H9 (cell line): ENCODE measurements at regions not wholly inside any gene's neighbourhood (a gene's known extent, or its start where the extent isn't known, plus 50 kb on each side); places are given as distances from the start of the nearest gene placed in this dataset.

Experiments
- DNase-seq: peaks from one replicate; pipeline ENCODE4 v3.0.0-alpha.2; 2017
- H2AFZ ChIP-seq: one replicate; pipeline ENCODE4 v1.6.1; 2013; ENCODE audit warnings: mild to moderate bottlenecking, low read length, control low read depth, moderate library complexity
- H2AK5ac ChIP-seq: 2 replicates; pipeline ENCODE4 v1.6.1; 2013; ENCODE audit warnings: low read length, control low read depth, mixed read lengths; ENCODE audit not compliant: insufficient read length
- H2BK120ac ChIP-seq: one replicate; pipeline ENCODE4 v1.6.1; 2013; ENCODE audit warnings: low read depth, mild to moderate bottlenecking, low read length, control low read depth, inconsistent platforms; ENCODE audit not compliant: poor library complexity, severe bottlenecking
- H2BK12ac ChIP-seq: 2 replicates; pipeline ENCODE4 v1.6.1; 2013; ENCODE audit warnings: low read length, control low read depth, mixed read lengths, low read depth; ENCODE audit not compliant: insufficient read length
- H2BK15ac ChIP-seq: 2 replicates; pipeline ENCODE4 v1.6.1; 2013; ENCODE audit warnings: low read depth, low read length, control low read depth
- H2BK20ac ChIP-seq: one replicate; pipeline ENCODE4 v1.6.1; 2013; ENCODE audit warnings: low read depth, mild to moderate bottlenecking, low read length, control low read depth, inconsistent platforms; ENCODE audit not compliant: poor library complexity, severe bottlenecking
- H2BK5ac ChIP-seq: 2 replicates; pipeline ENCODE4 v1.6.1; 2013; ENCODE audit warnings: low read length, control low read depth, mixed read lengths; ENCODE audit not compliant: insufficient read length
- H3K14ac ChIP-seq: 2 replicates; pipeline ENCODE4 v1.6.1; 2013; ENCODE audit warnings: low read length, control low read depth; ENCODE audit not compliant: insufficient read depth
- H3K18ac ChIP-seq: 2 replicates; pipeline ENCODE4 v1.6.1; 2013; ENCODE audit warnings: low read depth, mild to moderate bottlenecking, mixed read lengths, low read length, control low read depth; ENCODE audit not compliant: insufficient read length
- H3K23ac ChIP-seq: 2 replicates; pipeline ENCODE4 v1.6.1; 2013; ENCODE audit warnings: low read length, control low read depth, mixed read lengths, low read depth; ENCODE audit not compliant: insufficient read length
- H3K23me2 ChIP-seq: 2 replicates; pipeline ENCODE4 v1.6.1; 2013; ENCODE audit warnings: low read depth, mild to moderate bottlenecking, mixed read lengths, low read length, control low read depth; ENCODE audit not compliant: insufficient read length, poor library complexity, severe bottlenecking
- H3K27ac ChIP-seq: 2 replicates; pipeline ENCODE4 v1.5.1; 2013; ENCODE audit warnings: low read length, control low read depth, mixed read lengths, low read depth; ENCODE audit not compliant: insufficient read length
- H3K27me3 ChIP-seq: 2 replicates; pipeline ENCODE4 v1.6.1; 2013; ENCODE audit warnings: low read length, control low read depth, inconsistent platforms; ENCODE audit not compliant: insufficient read depth
- H3K4ac ChIP-seq: 2 replicates; pipeline ENCODE4 v1.6.1; 2013; ENCODE audit warnings: low read depth, mild to moderate bottlenecking, control low read depth, inconsistent platforms, low read length, moderate library complexity
- H3K4me1 ChIP-seq: 2 replicates; pipeline ENCODE4 v1.6.1; 2013; ENCODE audit warnings: low read length, control low read depth, inconsistent platforms; ENCODE audit not compliant: insufficient read depth
- H3K4me2 ChIP-seq: 2 replicates; pipeline ENCODE4 v1.6.1; 2013; ENCODE audit warnings: low read length, control low read depth, mixed read lengths; ENCODE audit not compliant: insufficient read length, insufficient read depth
- H3K56ac ChIP-seq: 2 replicates; pipeline ENCODE4 v1.6.1; 2013; ENCODE audit warnings: low read depth, mild to moderate bottlenecking, mixed read lengths, low read length, control low read depth; ENCODE audit not compliant: insufficient read length
- H3K79me1 ChIP-seq: 2 replicates; pipeline ENCODE4 v1.6.1; 2013; ENCODE audit warnings: low read depth, mild to moderate bottlenecking, moderate library complexity, low read length, control low read depth, inconsistent platforms; ENCODE audit not compliant: insufficient read depth, poor library complexity, severe bottlenecking
- H3K79me2 ChIP-seq: 2 replicates; pipeline ENCODE4 v1.6.1; 2013; ENCODE audit warnings: low read length, control low read depth, inconsistent platforms; ENCODE audit not compliant: insufficient read depth
- H3K9ac ChIP-seq: 2 replicates; pipeline ENCODE4 v1.6.1; 2013; ENCODE audit warnings: low read length, control low read depth, mixed read lengths; ENCODE audit not compliant: insufficient read length; ENCODE audit errors: extremely low read depth
- H3K9me3 ChIP-seq: one replicate; pipeline ENCODE4 v1.6.1; 2013; ENCODE audit warnings: low read depth, low read length, inconsistent platforms; ENCODE audit not compliant: control insufficient read depth
- H3T11ph ChIP-seq: one replicate; pipeline ENCODE4 v1.6.1; 2013; ENCODE audit warnings: mild to moderate bottlenecking, low read length, control low read depth, inconsistent platforms
- H4K20me1 ChIP-seq: one replicate; pipeline ENCODE4 v1.6.1; 2013; ENCODE audit not compliant: control insufficient read depth, insufficient read length, insufficient read depth
- H4K5ac ChIP-seq: 2 replicates; pipeline ENCODE4 v1.6.1; 2013; ENCODE audit warnings: low read depth, mild to moderate bottlenecking, mixed read lengths, low read length, control low read depth; ENCODE audit not compliant: insufficient read length
- H4K8ac ChIP-seq: replicated peaks from 2 replicates; pipeline ENCODE4 v1.6.1; 2013; ENCODE audit warnings: low read length, control low read depth, mixed read lengths, low read depth; ENCODE audit not compliant: insufficient read length
- H4K91ac ChIP-seq: 2 replicates; pipeline ENCODE4 v1.6.1; 2013; ENCODE audit warnings: low read depth, mild to moderate bottlenecking, moderate library complexity, mixed read lengths, low read length, control low read depth; ENCODE audit not compliant: insufficient read length
- H3K27ac Mint-ChIP-seq, 3 experiments: 2 replicates in 2 of 3; 3 replicates in 1 of 3; pipeline ENCODE4 v1.8.0; 2020 to 2021; ENCODE audit warnings: mixed read lengths in 3 of 3, mild to moderate bottlenecking in 1 of 3, moderate library complexity in 1 of 3
- H3K27me3 Mint-ChIP-seq: 2 replicates; pipeline ENCODE4 v1.8.0; 2021; ENCODE audit warnings: low read depth, mild to moderate bottlenecking, moderate library complexity, mixed read lengths
- H3K36me3 Mint-ChIP-seq, 3 experiments: 2 replicates in 2 of 3; 3 replicates in 1 of 3; pipeline ENCODE4 v1.8.0; 2020 to 2021; ENCODE audit warnings: low read depth in 3 of 3, mixed read lengths in 3 of 3; ENCODE audit not compliant: insufficient read depth in 1 of 3
- H3K4me1 Mint-ChIP-seq, 2 experiments: 2 replicates each; pipeline ENCODE4 v1.8.0; 2020; ENCODE audit warnings: mixed read lengths in 2 of 2
- H3K4me3 Mint-ChIP-seq, 2 experiments: 2 replicates in 1 of 2; 3 replicates in 1 of 2; pipeline ENCODE4 v1.8.0; 2020 to 2021; ENCODE audit warnings: mild to moderate bottlenecking in 2 of 2, mixed read lengths in 2 of 2, moderate library complexity in 1 of 2
- H3K9me3 Mint-ChIP-seq, 2 experiments: 2 replicates in 1 of 2; 3 replicates in 1 of 2; pipeline ENCODE4 v1.8.0; 2020; ENCODE audit warnings: mild to moderate bottlenecking in 2 of 2, mixed read lengths in 2 of 2, moderate library complexity in 1 of 2
- WGBS: extraction: QIAGEN DNeasy Blood & Tissue Kit; methylation state at CpG from one replicate; pipeline ENCODE4 v1.1.7; 2013; ENCODE audit warnings: missing lambda C conversion rate, low lambda C conversion rate, mixed read lengths; ENCODE audit not compliant: insufficient read length; ENCODE audit errors: extremely low coverage; 5-methylcytosine and 5-hydroxymethylcytosine counted together
- TF ChIP-seq, protein P1 (sequence below): fragments of 200-600 bp; sonication (generic); conservative IDR thresholded peaks from 3 replicates; pipeline ENCODE4 v1.8.0; 2021; ENCODE audit warnings: antibody characterized with exemption, mild to moderate bottlenecking

DNA sequence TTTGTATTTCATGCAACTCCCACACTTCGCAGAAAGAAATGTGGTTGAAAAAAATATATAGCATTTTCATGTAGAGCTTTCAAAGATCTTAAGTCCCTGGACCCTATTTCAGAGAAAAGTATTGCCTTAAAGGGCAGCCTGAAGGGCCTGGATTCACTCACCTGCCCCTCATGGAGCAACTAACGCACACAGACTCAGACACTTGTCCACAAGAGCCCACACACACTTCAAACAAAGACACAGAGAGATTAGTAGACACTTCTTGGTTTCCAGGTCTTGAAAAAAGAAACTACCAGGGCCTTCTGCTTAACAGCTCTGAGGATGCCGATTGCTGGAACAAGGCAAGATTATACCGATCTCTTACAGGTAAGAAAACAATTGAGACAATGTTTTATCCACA is 122.2 kb downstream of the ZBTB18 start:
- peaks cover 6% of the 10 kb centered on the region; the same call in 1 of the 2 replicates for H3K4me1 ChIP-seq
- H3K9me3 Mint-ChIP-seq: no peaks in the 10 kb centered on the region
- H3K27me3 Mint-ChIP-seq: peaks cover 3% of the 10 kb centered on the region; the same call in 1 of the 2 replicates
- no peaks in the 10 kb centered on the region for H3K79me1 ChIP-seq
- peaks cover 11 to 18% of the 10 kb centered on the region in 2 experiments for H3K4me1 Mint-ChIP-seq
- H3T11ph ChIP-seq: no peak overlapping the region
- H3K4me2 ChIP-seq: no peak overlapping the region
- H2BK15ac ChIP-seq: no peak overlapping the region
- no peak overlapping the region for H2BK12ac ChIP-seq
- no peaks in the 10 kb centered on the region for H3K79me2 ChIP-seq
- no peak overlapping the region for H3K4me3 Mint-ChIP-seq
- H2AK5ac ChIP-seq: no peak overlapping the region
- no peak overlapping the region for H2BK5ac ChIP-seq
- no peak overlapping the region for H3K27ac ChIP-seq
- H3K14ac ChIP-seq: no peak overlapping the region
- no peak overlapping the region for H2BK20ac ChIP-seq
- no peak overlapping the region for H4K5ac ChIP-seq
- H3K18ac ChIP-seq: no peak overlapping the region
- no peaks in the 10 kb centered on the region for H4K20me1 ChIP-seq
- H3K9me3 ChIP-seq: no peaks in the 10 kb centered on the region
- H4K8ac ChIP-seq: no peak overlapping the region
- H2BK120ac ChIP-seq: no peak overlapping the region
- H2AFZ ChIP-seq: no peak overlapping the region
- no peak overlapping the region for H3K56ac ChIP-seq
- TF ChIP-seq, protein P1, sequence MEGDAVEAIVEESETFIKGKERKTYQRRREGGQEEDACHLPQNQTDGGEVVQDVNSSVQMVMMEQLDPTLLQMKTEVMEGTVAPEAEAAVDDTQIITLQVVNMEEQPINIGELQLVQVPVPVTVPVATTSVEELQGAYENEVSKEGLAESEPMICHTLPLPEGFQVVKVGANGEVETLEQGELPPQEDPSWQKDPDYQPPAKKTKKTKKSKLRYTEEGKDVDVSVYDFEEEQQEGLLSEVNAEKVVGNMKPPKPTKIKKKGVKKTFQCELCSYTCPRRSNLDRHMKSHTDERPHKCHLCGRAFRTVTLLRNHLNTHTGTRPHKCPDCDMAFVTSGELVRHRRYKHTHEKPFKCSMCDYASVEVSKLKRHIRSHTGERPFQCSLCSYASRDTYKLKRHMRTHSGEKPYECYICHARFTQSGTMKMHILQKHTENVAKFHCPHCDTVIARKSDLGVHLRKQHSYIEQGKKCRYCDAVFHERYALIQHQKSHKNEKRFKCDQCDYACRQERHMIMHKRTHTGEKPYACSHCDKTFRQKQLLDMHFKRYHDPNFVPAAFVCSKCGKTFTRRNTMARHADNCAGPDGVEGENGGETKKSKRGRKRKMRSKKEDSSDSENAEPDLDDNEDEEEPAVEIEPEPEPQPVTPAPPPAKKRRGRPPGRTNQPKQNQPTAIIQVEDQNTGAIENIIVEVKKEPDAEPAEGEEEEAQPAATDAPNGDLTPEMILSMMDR: no peak
- no peak overlapping the region for H3K23ac ChIP-seq
- no peak for DNase-seq
- H4K91ac ChIP-seq: no peak overlapping the region
- no peak overlapping the region for H3K9ac ChIP-seq
- no peaks in the 10 kb centered on the region for H3K23me2 ChIP-seq
- H3K27ac Mint-ChIP-seq: no peak overlapping the region
- H3K27me3 ChIP-seq: no peaks in the 10 kb centered on the region
- no peak overlapping the region for H3K4ac ChIP-seq
- WGBS: no CpG with 5 or more reads among the region's 4 CpGs
- H3K36me3 Mint-ChIP-seq: no peaks in the 10 kb centered on the region
